Sigmoid colon (tissue), 3 donors: ENCODE measurements at regions not wholly inside any gene's neighbourhood (a gene's known extent, or its start where the extent isn't known, plus 50 kb on each side); places are given as distances from the start of the nearest gene placed in this dataset.

ENCODE experiments used
- POLR2A ChIP-seq, 2 donors: fragments of 450-650 bp; IDR thresholded peaks; one replicate each; pipeline ENCODE4 v1.6.1; 2016; ENCODE audit warnings: antibody characterized with exemption in 2 of 2, mild to moderate bottlenecking in 2 of 2, moderate library complexity in 2 of 2
- TF ChIP-seq, protein P1 (sequence below), 4 experiments: fragments of 450-650 bp in 3 of 4; fragments of 200-600 bp in 1 of 4; IDR thresholded peaks; one replicate each; pipeline ENCODE4 v1.5.1; 2016 to 2019; ENCODE audit warnings: antibody characterized with exemption in 4 of 4, mild to moderate bottlenecking in 3 of 4, moderate library complexity in 2 of 4

DNA sequence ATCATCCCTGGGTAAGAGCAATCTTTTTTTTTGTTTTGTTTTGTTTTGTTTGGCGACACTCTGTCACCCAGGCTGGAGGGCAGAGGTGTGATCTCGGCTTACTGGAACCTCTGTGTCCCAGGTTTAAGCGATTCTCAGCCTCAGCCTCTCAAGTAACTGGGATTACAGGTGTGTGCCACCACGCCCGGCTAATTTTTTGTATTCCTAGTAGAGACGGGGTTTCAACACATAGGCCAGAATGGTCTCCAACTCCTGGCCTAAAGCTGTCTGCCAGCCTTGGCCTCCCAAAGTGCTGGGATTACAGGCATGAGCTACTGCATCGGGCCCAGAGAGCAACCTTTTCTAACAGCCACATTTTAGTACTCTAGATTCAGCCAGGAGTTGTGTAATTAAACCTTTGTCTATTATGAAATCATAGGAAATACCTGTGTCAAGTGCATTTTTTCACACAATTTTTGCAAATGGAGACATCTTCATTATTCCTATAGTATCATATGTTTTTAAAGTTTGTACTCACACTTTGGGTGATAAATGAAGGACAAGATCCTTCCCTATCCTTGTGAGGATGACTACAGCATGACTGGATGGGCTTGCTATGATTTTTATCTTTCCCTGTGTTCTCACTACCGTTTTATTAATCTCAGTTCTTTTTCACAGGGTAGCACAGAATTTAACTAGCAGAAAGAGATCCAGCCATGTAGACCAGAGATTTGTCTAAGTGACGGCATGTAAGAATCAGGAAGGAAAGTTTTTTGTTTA lies 82.6 kb downstream of the OR2B2 start:
- TF ChIP-seq POLR2A (IDR thresholded peaks at IDR 0.05): no peak
- TF ChIP-seq, protein P1, sequence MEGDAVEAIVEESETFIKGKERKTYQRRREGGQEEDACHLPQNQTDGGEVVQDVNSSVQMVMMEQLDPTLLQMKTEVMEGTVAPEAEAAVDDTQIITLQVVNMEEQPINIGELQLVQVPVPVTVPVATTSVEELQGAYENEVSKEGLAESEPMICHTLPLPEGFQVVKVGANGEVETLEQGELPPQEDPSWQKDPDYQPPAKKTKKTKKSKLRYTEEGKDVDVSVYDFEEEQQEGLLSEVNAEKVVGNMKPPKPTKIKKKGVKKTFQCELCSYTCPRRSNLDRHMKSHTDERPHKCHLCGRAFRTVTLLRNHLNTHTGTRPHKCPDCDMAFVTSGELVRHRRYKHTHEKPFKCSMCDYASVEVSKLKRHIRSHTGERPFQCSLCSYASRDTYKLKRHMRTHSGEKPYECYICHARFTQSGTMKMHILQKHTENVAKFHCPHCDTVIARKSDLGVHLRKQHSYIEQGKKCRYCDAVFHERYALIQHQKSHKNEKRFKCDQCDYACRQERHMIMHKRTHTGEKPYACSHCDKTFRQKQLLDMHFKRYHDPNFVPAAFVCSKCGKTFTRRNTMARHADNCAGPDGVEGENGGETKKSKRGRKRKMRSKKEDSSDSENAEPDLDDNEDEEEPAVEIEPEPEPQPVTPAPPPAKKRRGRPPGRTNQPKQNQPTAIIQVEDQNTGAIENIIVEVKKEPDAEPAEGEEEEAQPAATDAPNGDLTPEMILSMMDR (IDR thresholded peaks at IDR 0.05): no peak
